OCI-LY7 (cell line): ENCODE measurements at regions not wholly inside any gene's neighbourhood (a gene's known extent, or its start where the extent isn't known, plus 50 kb on each side); places are given as distances from the start of the nearest gene placed in this dataset.
A peak's percentile ranks its signal among the peaks of the same experiment; 100 is the strongest.

Source experiments
- BruUV-seq: library from RNA; stranded (reverse); fragments of 400-500 nt; replicated peaks from 2 replicates; lab custom pipeline; 2021; lab: Mats Ljungman, UMichigan
- CTCF ChIA-PET: fragments of 300-600 bp; sonication (Branson Sonifier 250); formaldehyde crosslinking; loops from one replicate; lab custom pipeline; 2022; ENCODE audit warnings: antibody characterized with exemption; ENCODE audit not compliant: unreplicated experiment; lab: Charles Lee
- POLR2A ChIA-PET: fragments of 300-600 bp; sonication (Branson Sonifier 250); formaldehyde crosslinking; loops from one replicate; lab custom pipeline; 2022; ENCODE audit warnings: antibody characterized with exemption; lab: Charles Lee
- DNase-seq: peaks from one replicate; pipeline ENCODE4 v3.0.0-alpha.2; 2015; ENCODE audit warnings: low spot score
- H2AFZ ChIP-seq: fragments of 200-600 bp; sonication (generic), shearing (Covaris generic); 2 replicates; pipeline ENCODE4 v1.6.1; 2014; ENCODE audit warnings: mild to moderate bottlenecking, antibody characterized with exemption, low read length, moderate library complexity
- H3K27ac ChIP-seq: fragments of 200-600 bp; sonication (generic); 2 replicates; pipeline ENCODE4 v1.5.1; 2014; ENCODE audit warnings: mixed run types, low read depth, mild to moderate bottlenecking, moderate library complexity, low read length, inconsistent platforms; ENCODE audit not compliant: poor library complexity, severe bottlenecking
- H3K36me3 ChIP-seq: fragments of 200-600 bp; sonication (generic); 2 replicates; pipeline ENCODE4 v1.6.1; 2014; ENCODE audit warnings: mild to moderate bottlenecking, antibody characterized with exemption, low read length, moderate library complexity, mixed read lengths; ENCODE audit not compliant: insufficient read depth
- H3K4me1 ChIP-seq: fragments of 200-600 bp; sonication (generic); 2 replicates; pipeline ENCODE4 v1.5.1; 2014; ENCODE audit warnings: mild to moderate bottlenecking, low read length; ENCODE audit not compliant: insufficient read depth, poor library complexity, severe bottlenecking
- H3K4me2 ChIP-seq: fragments of 200-600 bp; sonication (generic); 2 replicates; pipeline ENCODE4 v1.6.1; 2014; ENCODE audit warnings: mild to moderate bottlenecking, low read length
- H3K4me3 ChIP-seq: fragments of 200-600 bp; sonication (generic); 2 replicates; pipeline ENCODE4 v1.5.1; 2014; ENCODE audit warnings: mild to moderate bottlenecking, low read depth, low read length; ENCODE audit not compliant: poor library complexity, severe bottlenecking
- H3K79me2 ChIP-seq: fragments of 200-600 bp; sonication (generic); 2 replicates; pipeline ENCODE4 v1.6.1; 2016; ENCODE audit warnings: low read depth, mild to moderate bottlenecking, low read length, moderate library complexity, mixed read lengths; ENCODE audit not compliant: insufficient read depth
- H3K9me2 ChIP-seq: fragments of 200-600 bp; sonication (generic); 2 replicates; pipeline ENCODE4 v1.6.1; 2016; ENCODE audit warnings: mild to moderate bottlenecking, low read length, mixed read lengths; ENCODE audit not compliant: insufficient read depth
- H3K9me3 ChIP-seq: fragments of 200-600 bp; sonication (generic); 2 replicates; pipeline ENCODE4 v1.6.1; 2014; ENCODE audit warnings: mild to moderate bottlenecking, mixed run types, low read length, mixed read lengths
- H4K20me1 ChIP-seq: fragments of 200-600 bp; sonication (generic); 2 replicates; pipeline ENCODE4 v1.6.1; 2014; ENCODE audit warnings: mild to moderate bottlenecking, antibody characterized with exemption, low read length, moderate library complexity, mixed read lengths; ENCODE audit not compliant: insufficient read depth
- CTCF ChIP-seq: fragments of 200-600 bp; sonication (generic); conservative IDR thresholded peaks from 2 replicates; pipeline ENCODE4 v1.5.1; 2014; ENCODE audit warnings: mild to moderate bottlenecking, antibody characterized with exemption, low read length, moderate library complexity, mixed read lengths
- EZH2phosphoT487 ChIP-seq: fragments of 200-600 bp; sonication (generic); IDR thresholded peaks from 2 replicates; pipeline ENCODE4 v1.6.1; 2018; ENCODE audit warnings: low read depth, borderline replicate concordance, mild to moderate bottlenecking, mixed run types, antibody characterized with exemption, low read length, moderate library complexity, mixed read lengths
- intact Hi-C: fragments of 100-400 bp; cut with micrococcal nuclease; formaldehyde crosslinking; loops from one replicate; pipeline ENCODE4 v1.10.0; 2022; ENCODE audit not compliant: unreplicated experiment

DNA sequence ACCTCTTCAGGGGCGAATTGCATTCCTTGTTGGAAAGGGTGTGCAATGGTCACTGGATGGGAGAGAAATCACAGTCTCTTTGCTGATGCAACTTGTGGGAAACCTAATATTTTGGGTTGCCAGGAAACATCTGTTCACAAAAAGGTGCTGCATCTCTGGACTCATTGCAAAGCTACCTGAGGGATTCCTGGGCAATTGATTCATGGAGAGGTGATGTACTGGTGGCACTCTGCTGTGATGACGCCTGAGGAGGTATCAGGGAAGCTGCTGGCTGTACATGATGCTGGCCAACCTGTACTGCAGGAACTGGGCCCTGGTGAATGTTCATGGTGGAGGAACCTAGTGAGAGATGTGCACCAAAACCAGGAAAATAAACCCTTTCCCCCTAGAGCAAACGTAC is 516.0 kb upstream of the SPHKAP start:
- CTCF ChIA-PET = no interaction called here
- no peak for DNase-seq
- Histone ChIP-seq H2AFZ (no peak overlapping the region), H3K4me2 (no peak overlapping the region), H4K20me1 (no peaks in the 10 kb centered on the region), H3K4me1 (no peaks in the 10 kb centered on the region), H3K9me3 (no peaks in the 10 kb centered on the region), H3K4me3 (no peak overlapping the region), H3K79me2 (no peaks in the 10 kb centered on the region), H3K9me2 (no peaks in the 10 kb centered on the region), H3K36me3 (no peaks in the 10 kb centered on the region), H3K27ac (no peak overlapping the region)
- intact Hi-C loops = no loop called here
- POLR2A ChIA-PET = no interaction called here
- BruUV-seq = no TSS peak
- TF ChIP-seq CTCF = no peak
- no peak for TF ChIP-seq EZH2phosphoT487

GRCh38 chr2:228690681-228691080 is 509.2 kb upstream of the SPHKAP start:
- no peaks in the 10 kb centered on the region for H3K9me2 ChIP-seq
- intact Hi-C loops = no loop called here
- no peak overlapping the region for H3K4me3 ChIP-seq
- no peaks in the 10 kb centered on the region for H4K20me1 ChIP-seq
- H3K36me3 ChIP-seq = no peaks in the 10 kb centered on the region
- no peaks in the 10 kb centered on the region for H3K4me1 ChIP-seq
- no peak overlapping the region for H3K27ac ChIP-seq
- BruUV-seq = no TSS peak
- ChIA-PET CTCF (no interaction called here), POLR2A (no interaction called here)
- no peaks in the 10 kb centered on the region for H3K9me3 ChIP-seq
- no peak for DNase-seq
- H3K4me2 ChIP-seq = no peak overlapping the region
- H2AFZ ChIP-seq = no peak overlapping the region
- no peaks in the 10 kb centered on the region for H3K79me2 ChIP-seq
- no peak for TF ChIP-seq CTCF
- no peak for TF ChIP-seq EZH2phosphoT487

DNA sequence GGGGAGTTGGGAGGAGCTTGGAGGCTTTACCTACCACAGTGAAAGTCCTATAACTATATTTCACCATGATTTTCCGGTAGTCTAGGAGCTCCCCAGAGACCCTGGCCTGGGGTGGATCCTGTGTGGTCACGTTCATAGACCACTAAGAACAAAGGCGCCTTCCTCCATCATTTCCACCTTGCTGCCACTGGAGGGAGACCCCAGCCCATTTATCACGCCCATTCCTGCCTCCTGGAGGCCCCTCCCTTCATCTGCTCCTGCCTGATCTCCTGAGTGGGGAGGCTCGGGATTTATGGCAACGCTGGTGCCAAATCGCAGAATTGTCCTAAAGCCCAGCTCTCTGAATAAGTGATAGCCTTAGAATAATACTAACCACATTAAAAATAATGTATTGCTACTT is 507.6 kb upstream of the SPHKAP start:
- intact Hi-C loops = no loop called here
- H3K79me2 ChIP-seq = no peaks in the 10 kb centered on the region
- CTCF ChIA-PET = no interaction called here
- H3K9me2 ChIP-seq = no peaks in the 10 kb centered on the region
- no peaks in the 10 kb centered on the region for H3K36me3 ChIP-seq
- POLR2A ChIA-PET = no interaction called here
- no peaks in the 10 kb centered on the region for H4K20me1 ChIP-seq
- no peak overlapping the region for H2AFZ ChIP-seq
- H3K4me3 ChIP-seq = no peak overlapping the region
- BruUV-seq = no TSS peak
- H3K4me1 ChIP-seq = no peaks in the 10 kb centered on the region
- no peaks in the 10 kb centered on the region for H3K9me3 ChIP-seq
- no peak overlapping the region for H3K4me2 ChIP-seq
- DNase-seq = no peak
- H3K27ac ChIP-seq = no peak overlapping the region
- TF ChIP-seq EZH2phosphoT487 (no peak), CTCF (0 out of 2 replicates have a peak, but pooled peaks have one; percentile 33)
